MM.1S (cell line): ENCODE measurements at regions not wholly inside any gene's neighbourhood (a gene's known extent, or its start where the extent isn't known, plus 50 kb on each side); places are given as distances from the start of the nearest gene placed in this dataset.

Experiments
- DNase-seq: peaks from one replicate; pipeline ENCODE4 v3.0.0-alpha.2; 2015
- H2AFZ ChIP-seq: fragments of 300-600 bp; sonication (generic); 2 replicates; pipeline ENCODE4 v1.6.0; 2016; ENCODE audit warnings: antibody characterized with exemption, low read length
- H3F3A ChIP-seq: fragments of 300-600 bp; sonication (generic); 2 replicates; pipeline ENCODE4 v1.6.1; 2016; ENCODE audit warnings: mild to moderate bottlenecking, antibody characterized with exemption, low read length, moderate library complexity, mixed read lengths; ENCODE audit not compliant: insufficient read depth
- H3K27ac ChIP-seq: fragments of 300-600 bp; sonication (generic); 2 replicates; pipeline ENCODE4 v1.5.1; 2016; ENCODE audit warnings: mild to moderate bottlenecking, low read length
- H3K27me3 ChIP-seq: fragments of 300-600 bp; sonication (generic); replicated peaks from 2 replicates; pipeline ENCODE4 v1.6.0; 2016; ENCODE audit warnings: low read length; ENCODE audit not compliant: insufficient read depth
- H3K36me3 ChIP-seq: fragments of 300-600 bp; sonication (generic); replicated peaks from 2 replicates; pipeline ENCODE4 v1.6.1; 2016; ENCODE audit warnings: mild to moderate bottlenecking, low read length, mixed read lengths; ENCODE audit not compliant: insufficient read depth
- H3K4me1 ChIP-seq: fragments of 300-600 bp; sonication (generic); 2 replicates; pipeline ENCODE4 v1.6.1; 2016; ENCODE audit warnings: low read length, mixed read lengths
- H3K4me2 ChIP-seq: fragments of 300-600 bp; sonication (generic); 2 replicates; pipeline ENCODE4 v1.6.0; 2016; ENCODE audit warnings: low read depth, low read length
- H3K4me3 ChIP-seq: fragments of 300-600 bp; sonication (generic); 2 replicates; pipeline ENCODE4 v1.5.1; 2016; ENCODE audit warnings: low read length, mixed read lengths
- H3K79me2 ChIP-seq: fragments of 300-600 bp; sonication (generic); 2 replicates; pipeline ENCODE4 v1.6.1; 2016; ENCODE audit warnings: mixed run types, low read length, mixed read lengths
- H3K9ac ChIP-seq: fragments of 300-600 bp; sonication (generic); 2 replicates; pipeline ENCODE4 v1.6.1; 2016; ENCODE audit warnings: low read length, mixed read lengths
- H3K9me2 ChIP-seq: fragments of 300-600 bp; sonication (generic); replicated peaks from 2 replicates; pipeline ENCODE4 v1.6.1; 2016; ENCODE audit warnings: mild to moderate bottlenecking, low read length, mixed read lengths; ENCODE audit not compliant: insufficient read depth
- H3K9me3 ChIP-seq: fragments of 300-600 bp; sonication (generic); replicated peaks from 2 replicates; pipeline ENCODE4 v1.6.1; 2016; ENCODE audit warnings: mild to moderate bottlenecking, low read length, mixed read lengths; ENCODE audit not compliant: insufficient read depth
- H4K20me1 ChIP-seq: fragments of 300-600 bp; sonication (generic); 2 replicates; pipeline ENCODE4 v1.6.1; 2016; ENCODE audit warnings: mild to moderate bottlenecking, low read length, moderate library complexity, mixed read lengths; ENCODE audit not compliant: insufficient read depth
- CTCF ChIP-seq: fragments of 300-600 bp; sonication (generic); IDR thresholded peaks from 2 replicates; pipeline ENCODE4 v1.5.1; 2016; ENCODE audit warnings: antibody characterized with exemption, low read length, mixed read lengths
- EZH2 ChIP-seq: fragments of 300-600 bp; sonication (generic); optimal IDR thresholded peaks from 2 replicates; pipeline ENCODE3; 2017; ENCODE audit warnings: low read depth, mild to moderate bottlenecking, antibody characterized with exemption, low read length, mixed read lengths
- EZH2phosphoT487 ChIP-seq: fragments of 300-600 bp; sonication (generic); IDR thresholded peaks from 2 replicates; pipeline ENCODE4 v1.6.1; 2018; ENCODE audit warnings: antibody characterized with exemption, low read length

GRCh38 chr16:54479546-54479945, 193.0 kb upstream of the IRX3 start:
- no peaks in the 10 kb centered on the region for H3K9me3 ChIP-seq
- no peak overlapping the region for H3K9ac ChIP-seq
- TF ChIP-seq EZH2 (no peak), EZH2phosphoT487 (no peak), CTCF (no peak)
- no peak overlapping the region for H2AFZ ChIP-seq
- no peak for DNase-seq
- H3K4me3 ChIP-seq = no peak overlapping the region
- H3K36me3 ChIP-seq = no peaks in the 10 kb centered on the region
- H4K20me1 ChIP-seq = no peaks in the 10 kb centered on the region
- no peaks in the 10 kb centered on the region for H3K27me3 ChIP-seq
- no peaks in the 10 kb centered on the region for H3F3A ChIP-seq
- no peaks in the 10 kb centered on the region for H3K79me2 ChIP-seq
- no peaks in the 10 kb centered on the region for H3K9me2 ChIP-seq
- no peaks in the 10 kb centered on the region for H3K4me1 ChIP-seq
- H3K4me2 ChIP-seq = no peak overlapping the region
- no peak overlapping the region for H3K27ac ChIP-seq

GRCh38 chr16:54477714-54478113, 191.1 kb upstream of the IRX3 start:
- H3K36me3 ChIP-seq = no peaks in the 10 kb centered on the region
- H3K9me2 ChIP-seq = no peaks in the 10 kb centered on the region
- H3K4me3 ChIP-seq = no peak overlapping the region
- no peak for DNase-seq
- no peaks in the 10 kb centered on the region for H3K27me3 ChIP-seq
- no peak for TF ChIP-seq CTCF
- TF ChIP-seq EZH2phosphoT487 = no peak
- TF ChIP-seq EZH2 = no peak
- H3K4me1 ChIP-seq = no peaks in the 10 kb centered on the region
- no peak overlapping the region for H3K9ac ChIP-seq
- H2AFZ ChIP-seq = no peak overlapping the region
- H3F3A ChIP-seq = no peaks in the 10 kb centered on the region
- H3K27ac ChIP-seq = no peak overlapping the region
- H3K79me2 ChIP-seq = no peaks in the 10 kb centered on the region
- H3K9me3 ChIP-seq = no peaks in the 10 kb centered on the region
- no peak overlapping the region for H3K4me2 ChIP-seq
- no peaks in the 10 kb centered on the region for H4K20me1 ChIP-seq

GRCh38 chr16:54475019-54475601, 188.5 kb upstream of the IRX3 start:
- no peak for DNase-seq
- no peaks in the 10 kb centered on the region for H3K36me3 ChIP-seq

More at GRCh38 chr16:54475019-54475601, 188.5 kb upstream of the IRX3 start:
- Histone ChIP-seq H3K9me2 (no peaks in the 10 kb centered on the region), H2AFZ (no peak overlapping the region), H3K9ac (no peak overlapping the region), H3K79me2 (no peaks in the 10 kb centered on the region), H3K4me3 (no peak overlapping the region), H3K27me3 (no peaks in the 10 kb centered on the region), H3K27ac (no peak overlapping the region), H3K4me1 (no peaks in the 10 kb centered on the region), H4K20me1 (no peaks in the 10 kb centered on the region), H3K9me3 (no peaks in the 10 kb centered on the region), H3K4me2 (no peak overlapping the region), H3F3A (no peaks in the 10 kb centered on the region)
- TF ChIP-seq CTCF (no peak), EZH2 (no peak), EZH2phosphoT487 (no peak)
